Glutamatergic neuron (in vitro differentiated cells): ENCODE measurements at regions not wholly inside any gene's neighbourhood (a gene's known extent, or its start where the extent isn't known, plus 50 kb on each side); places are given as distances from the start of the nearest gene placed in this dataset.

ENCODE experiments used
- DNase-seq: peaks from one replicate; pipeline ENCODE4 v3.0.0; 2022
- H3K27ac Mint-ChIP-seq: one replicate; pipeline ENCODE4 v1.8.0; 2020; ENCODE audit warnings: mild to moderate bottlenecking, mixed read lengths, inconsistent platforms; ENCODE audit not compliant: unreplicated experiment
- H3K27me3 Mint-ChIP-seq: one replicate; pipeline ENCODE4 v1.8.0; 2020; ENCODE audit warnings: mild to moderate bottlenecking, moderate library complexity, mixed read lengths, inconsistent platforms; ENCODE audit not compliant: unreplicated experiment
- H3K36me3 Mint-ChIP-seq: one replicate; pipeline ENCODE4 v1.8.0; 2020; ENCODE audit warnings: mild to moderate bottlenecking, mixed read lengths, inconsistent platforms; ENCODE audit not compliant: unreplicated experiment
- H3K4me1 Mint-ChIP-seq: one replicate; pipeline ENCODE4 v1.8.0; 2020; ENCODE audit warnings: mild to moderate bottlenecking, low read depth, mixed read lengths, inconsistent platforms; ENCODE audit not compliant: unreplicated experiment
- H3K4me3 Mint-ChIP-seq: one replicate; pipeline ENCODE4 v1.8.0; 2020; ENCODE audit warnings: mild to moderate bottlenecking, mixed read lengths, inconsistent platforms; ENCODE audit not compliant: unreplicated experiment
- H3K9me3 Mint-ChIP-seq: one replicate; pipeline ENCODE4 v1.8.0; 2020; ENCODE audit warnings: mild to moderate bottlenecking, moderate library complexity, mixed read lengths, inconsistent platforms; ENCODE audit not compliant: unreplicated experiment
- TF ChIP-seq, protein P1 (sequence below): fragments of 200-600 bp; sonication (generic); IDR thresholded peaks from one replicate; pipeline ENCODE4 v1.5.0; 2021; ENCODE audit not compliant: partially characterized antibody, unreplicated experiment

DNA sequence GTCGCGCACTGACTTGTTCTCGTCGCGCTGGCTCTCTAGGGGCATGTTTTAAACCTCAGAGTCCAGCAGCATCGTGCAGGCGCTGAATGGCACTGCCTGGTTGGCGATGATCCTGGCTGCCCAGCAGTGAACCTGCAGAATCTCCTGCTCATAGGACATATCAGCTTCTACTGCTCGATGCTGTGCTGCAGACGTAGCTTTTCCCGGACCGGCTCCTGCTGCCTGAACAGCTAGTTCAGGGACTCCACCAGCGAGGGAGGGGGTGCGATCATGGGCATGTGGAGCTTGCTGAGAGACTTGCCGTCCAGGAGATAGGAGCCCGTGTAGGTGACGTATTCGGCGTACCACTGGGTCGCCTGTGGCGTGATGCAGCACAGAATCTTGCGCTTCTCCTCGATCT lies 890.0 kb upstream of the LRRTM1 start:
- DNase-seq: no peak
- Mint-ChIP-seq H3K4me3 (no peak overlapping the region), H3K27me3 (no peaks in the 10 kb centered on the region), H3K27ac (no peak overlapping the region), H3K9me3 (peaks cover 3% of the 10 kb centered on the region), H3K36me3 (peaks cover 6% of the 10 kb centered on the region), H3K4me1 (no peaks in the 10 kb centered on the region)
- TF ChIP-seq, protein P1, sequence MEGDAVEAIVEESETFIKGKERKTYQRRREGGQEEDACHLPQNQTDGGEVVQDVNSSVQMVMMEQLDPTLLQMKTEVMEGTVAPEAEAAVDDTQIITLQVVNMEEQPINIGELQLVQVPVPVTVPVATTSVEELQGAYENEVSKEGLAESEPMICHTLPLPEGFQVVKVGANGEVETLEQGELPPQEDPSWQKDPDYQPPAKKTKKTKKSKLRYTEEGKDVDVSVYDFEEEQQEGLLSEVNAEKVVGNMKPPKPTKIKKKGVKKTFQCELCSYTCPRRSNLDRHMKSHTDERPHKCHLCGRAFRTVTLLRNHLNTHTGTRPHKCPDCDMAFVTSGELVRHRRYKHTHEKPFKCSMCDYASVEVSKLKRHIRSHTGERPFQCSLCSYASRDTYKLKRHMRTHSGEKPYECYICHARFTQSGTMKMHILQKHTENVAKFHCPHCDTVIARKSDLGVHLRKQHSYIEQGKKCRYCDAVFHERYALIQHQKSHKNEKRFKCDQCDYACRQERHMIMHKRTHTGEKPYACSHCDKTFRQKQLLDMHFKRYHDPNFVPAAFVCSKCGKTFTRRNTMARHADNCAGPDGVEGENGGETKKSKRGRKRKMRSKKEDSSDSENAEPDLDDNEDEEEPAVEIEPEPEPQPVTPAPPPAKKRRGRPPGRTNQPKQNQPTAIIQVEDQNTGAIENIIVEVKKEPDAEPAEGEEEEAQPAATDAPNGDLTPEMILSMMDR: no peak

DNA sequence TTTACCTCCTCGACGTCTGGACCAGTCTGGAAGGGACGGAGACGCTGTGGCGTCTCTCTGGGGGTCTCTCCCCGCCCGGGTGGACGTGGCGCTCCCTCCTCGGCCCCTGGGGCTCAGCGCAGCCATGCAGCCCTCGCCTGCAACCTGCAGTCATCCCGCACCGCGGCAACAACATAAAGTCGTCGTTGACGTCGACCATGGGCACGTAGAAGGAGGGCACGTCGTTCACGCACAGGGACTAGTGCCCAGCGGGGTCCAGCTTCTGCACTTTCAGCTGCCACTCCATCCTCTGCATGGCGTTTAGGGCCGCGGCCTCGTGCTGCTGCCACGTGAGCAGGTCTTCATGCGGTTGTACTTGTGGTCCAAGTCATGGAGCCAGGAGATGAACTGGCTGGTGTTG lies 889.6 kb upstream of the LRRTM1 start:
- H3K36me3 Mint-ChIP-seq: peaks cover 6% of the 10 kb centered on the region
- H3K4me3 Mint-ChIP-seq: no peak overlapping the region
- H3K27ac Mint-ChIP-seq: no peak overlapping the region
- H3K4me1 Mint-ChIP-seq: no peaks in the 10 kb centered on the region
- DNase-seq: no peak
- H3K27me3 Mint-ChIP-seq: no peaks in the 10 kb centered on the region
- TF ChIP-seq, protein P1: no peak
- peaks cover 3% of the 10 kb centered on the region for H3K9me3 Mint-ChIP-seq

DNA sequence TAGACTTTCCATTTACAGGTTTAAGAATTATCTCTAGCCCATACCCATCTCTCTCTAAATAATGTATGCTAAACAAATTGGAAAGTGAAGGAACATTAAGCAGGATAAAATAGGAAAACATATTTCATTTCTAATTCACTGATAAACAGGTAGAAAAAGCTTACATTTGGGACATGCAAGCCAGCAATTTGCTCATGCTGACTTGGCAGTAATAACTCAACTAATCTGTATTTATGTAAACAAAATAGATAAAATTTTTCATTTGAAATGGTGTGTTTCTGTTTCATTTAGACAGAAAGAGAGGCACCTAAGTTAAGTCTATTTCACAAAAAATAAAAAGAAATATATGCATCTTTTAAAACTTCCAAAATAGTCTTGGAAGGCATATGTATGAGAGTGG lies 877.3 kb upstream of the LRRTM1 start:
- no peaks in the 10 kb centered on the region for H3K4me1 Mint-ChIP-seq
- TF ChIP-seq, protein P1: no peak
- no peak for DNase-seq
- H3K9me3 Mint-ChIP-seq: no peaks in the 10 kb centered on the region
- no peaks in the 10 kb centered on the region for H3K36me3 Mint-ChIP-seq
- H3K27me3 Mint-ChIP-seq: no peaks in the 10 kb centered on the region
- H3K4me3 Mint-ChIP-seq: no peak overlapping the region
- no peak overlapping the region for H3K27ac Mint-ChIP-seq

DNA sequence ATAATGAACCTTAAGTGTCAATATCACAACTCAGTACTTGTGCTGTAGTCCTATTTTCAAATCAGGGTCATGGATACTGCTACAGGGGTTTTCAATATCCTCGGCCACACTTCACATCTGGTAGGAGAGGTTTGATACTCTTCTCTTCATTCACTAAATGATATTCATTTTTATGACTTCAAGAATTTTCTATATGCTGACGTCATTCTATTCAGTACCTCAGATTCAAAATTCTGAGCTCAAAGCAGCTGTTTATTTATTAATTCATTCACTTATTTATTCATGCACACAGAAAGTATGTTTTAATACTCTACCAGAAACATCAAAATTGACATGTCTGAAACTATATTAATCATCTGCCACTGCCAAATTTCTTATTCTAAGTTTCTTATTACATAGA lies 866.9 kb upstream of the LRRTM1 start:
- TF ChIP-seq, protein P1: no peak
- Mint-ChIP-seq H3K4me1 (no peaks in the 10 kb centered on the region), H3K27me3 (no peaks in the 10 kb centered on the region), H3K4me3 (no peak overlapping the region), H3K9me3 (no peaks in the 10 kb centered on the region), H3K27ac (no peak overlapping the region), H3K36me3 (no peaks in the 10 kb centered on the region)
- no peak for DNase-seq

DNA sequence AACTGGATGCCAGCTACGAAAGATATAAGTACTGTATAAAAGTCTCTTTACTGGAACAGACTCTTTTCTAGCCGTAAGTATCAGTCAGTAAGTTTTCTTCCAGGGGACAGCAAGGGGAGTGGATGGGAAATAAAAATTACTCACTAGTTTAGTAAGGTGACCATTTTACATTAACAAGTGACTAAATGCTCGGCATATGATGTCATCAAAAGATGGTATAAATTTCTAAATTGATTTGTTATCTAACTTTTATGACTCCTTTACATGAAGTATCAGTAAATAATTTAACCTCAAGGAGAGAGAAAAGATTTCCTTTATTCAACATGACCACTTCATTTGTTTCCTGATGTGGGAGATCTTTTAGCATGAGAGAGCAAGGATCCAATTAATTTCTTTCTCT lies 859.0 kb upstream of the LRRTM1 start:
- DNase-seq: no peak
- Mint-ChIP-seq H3K27me3 (no peaks in the 10 kb centered on the region), H3K36me3 (no peaks in the 10 kb centered on the region), H3K27ac (no peak overlapping the region), H3K9me3 (no peaks in the 10 kb centered on the region), H3K4me1 (no peaks in the 10 kb centered on the region), H3K4me3 (no peak overlapping the region)
- TF ChIP-seq, protein P1: no peak
